IPS-11a (cell line): ENCODE measurements at regions not wholly inside any gene's neighbourhood (a gene's known extent, or its start where the extent isn't known, plus 50 kb on each side); places are given as distances from the start of the nearest gene placed in this dataset.

Experiments used
- H3K4me3 ChIP-seq: one replicate; pipeline ENCODE4 v1.5.1; 2013; ENCODE audit warnings: low read depth, low read length, control low read depth

- no peak overlapping the region for H3K4me3 ChIP-seq
These were observed 223.6 kb upstream of the SGCD start for GRCh38 chr5:156103155-156103885.

GRCh38 chr5:156109317-156110023 is 217.5 kb upstream of the SGCD start:
- H3K4me3 ChIP-seq: no peak overlapping the region

GRCh38 chr5:156119692-156120091 is 207.3 kb upstream of the SGCD start:
- H3K4me3 ChIP-seq: no peak overlapping the region

- H3K4me3 ChIP-seq: no peak overlapping the region
These were observed 206.2 kb upstream of the SGCD start for GRCh38 chr5:156120777-156121176.

- no peak overlapping the region for H3K4me3 ChIP-seq
These were observed 205.7 kb upstream of the SGCD start for GRCh38 chr5:156121234-156121633.

- H3K4me3 ChIP-seq: no peak overlapping the region
These were observed 205.1 kb upstream of the SGCD start for GRCh38 chr5:156121882-156122281.

- no peak overlapping the region for H3K4me3 ChIP-seq
These were observed 202.3 kb upstream of the SGCD start for GRCh38 chr5:156124708-156125107.

- H3K4me3 ChIP-seq: no peak overlapping the region
These were observed 201.8 kb upstream of the SGCD start for GRCh38 chr5:156125118-156125517.

- H3K4me3 ChIP-seq: no peak overlapping the region
These were observed 200.2 kb upstream of the SGCD start for GRCh38 chr5:156126716-156127115.

- no peak overlapping the region for H3K4me3 ChIP-seq
These were observed 198.9 kb upstream of the SGCD start for GRCh38 chr5:156128026-156128425.

GRCh38 chr5:156134216-156134615 is 192.7 kb upstream of the SGCD start:
- H3K4me3 ChIP-seq: no peak overlapping the region

- H3K4me3 ChIP-seq: no peak overlapping the region
These were observed 191.4 kb upstream of the SGCD start for GRCh38 chr5:156135531-156135930.

- no peak overlapping the region for H3K4me3 ChIP-seq
These were observed 189.7 kb upstream of the SGCD start for GRCh38 chr5:156137071-156137869.

GRCh38 chr5:156142867-156143266 is 184.1 kb upstream of the SGCD start:
- no peak overlapping the region for H3K4me3 ChIP-seq

GRCh38 chr5:156147261-156147943 is 179.6 kb upstream of the SGCD start:
- H3K4me3 ChIP-seq: no peak overlapping the region

- H3K4me3 ChIP-seq: no peak overlapping the region
These were observed 179.0 kb upstream of the SGCD start for GRCh38 chr5:156147944-156148285.

- H3K4me3 ChIP-seq: no peak overlapping the region
These were observed 178.7 kb upstream of the SGCD start for GRCh38 chr5:156148301-156148700.

- no peak overlapping the region for H3K4me3 ChIP-seq
These were observed 177.8 kb upstream of the SGCD start for GRCh38 chr5:156149213-156149612.

- H3K4me3 ChIP-seq: no peak overlapping the region
These were observed 173.4 kb upstream of the SGCD start for GRCh38 chr5:156153602-156154001.

GRCh38 chr5:156154757-156155156 is 172.2 kb upstream of the SGCD start:
- no peak overlapping the region for H3K4me3 ChIP-seq

GRCh38 chr5:156155598-156155997 is 171.4 kb upstream of the SGCD start:
- H3K4me3 ChIP-seq: no peak overlapping the region
